ENCODE measurements at regions not wholly inside any gene's neighbourhood (a gene's known extent, or its start where the extent isn't known, plus 50 kb on each side); places are given as distances from the start of the nearest gene placed in this dataset.
A peak's percentile ranks its signal among the peaks of the same experiment; 100 is the strongest.
"Not testable (repeated sequence)": the region's sequence is repeated elsewhere in the genome, so short reads cannot be mapped to it uniquely, and the experiment has no call there.

DNA sequence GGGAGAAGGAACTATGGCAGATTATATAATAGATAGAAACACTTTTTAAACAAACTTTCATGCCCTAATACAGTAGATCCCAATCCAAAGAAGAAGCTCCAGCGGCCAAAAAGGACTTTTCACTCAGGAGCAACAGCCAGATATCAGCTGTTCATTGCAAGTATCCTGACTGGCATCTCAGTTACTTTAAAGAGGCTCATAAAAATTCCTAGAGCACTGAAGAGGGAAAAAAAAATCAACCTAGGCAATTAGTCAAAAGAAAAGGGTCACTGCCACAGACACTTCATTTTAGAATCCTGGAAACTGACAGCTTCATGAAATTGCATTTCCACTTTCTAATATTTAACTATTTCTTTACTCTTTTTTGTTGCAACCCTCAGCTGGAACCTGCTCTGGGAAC lies 170.6 kb upstream of the SOX6 start:
- DNase-seq: no peak

DNA sequence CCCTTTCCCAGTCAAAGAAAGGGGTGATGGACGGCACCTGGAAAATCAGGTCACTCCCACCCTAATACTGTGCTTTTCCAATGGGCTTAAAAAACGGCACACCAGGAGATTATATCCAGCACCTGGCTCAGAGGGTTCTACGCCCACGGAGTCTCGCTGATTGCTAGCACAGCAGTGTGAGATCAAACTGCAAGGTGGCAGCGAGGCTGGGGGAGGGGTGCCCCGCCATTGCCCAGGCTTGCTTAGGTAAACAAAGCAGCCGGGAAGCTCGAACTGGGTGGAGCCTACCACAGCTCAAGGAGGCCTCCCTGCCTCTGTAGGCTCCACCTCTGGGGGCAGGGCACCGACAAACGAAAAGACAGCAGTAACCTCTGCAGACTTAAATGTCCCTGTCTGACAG lies 164.4 kb upstream of the SOX6 start:
- DNase-seq: not testable (repeated sequence)

DNA sequence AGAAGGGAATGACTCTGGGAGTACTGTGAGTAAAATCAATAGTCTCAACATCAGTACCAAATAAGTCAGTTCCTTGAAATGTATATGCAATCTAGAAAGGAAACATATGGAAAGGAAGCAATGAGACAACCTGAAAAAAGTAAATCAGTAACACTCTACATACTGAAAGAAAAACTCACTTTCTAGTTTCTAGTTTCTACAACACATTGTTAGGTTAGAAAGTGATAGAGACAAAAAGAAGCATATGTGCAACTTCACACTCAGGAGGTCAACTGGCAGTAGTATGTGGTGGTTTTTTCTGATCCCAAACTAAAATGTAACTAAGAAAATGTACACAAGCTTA lies 156.5 kb upstream of the SOX6 start:
- DNase-seq: peak; percentile 46

DNA sequence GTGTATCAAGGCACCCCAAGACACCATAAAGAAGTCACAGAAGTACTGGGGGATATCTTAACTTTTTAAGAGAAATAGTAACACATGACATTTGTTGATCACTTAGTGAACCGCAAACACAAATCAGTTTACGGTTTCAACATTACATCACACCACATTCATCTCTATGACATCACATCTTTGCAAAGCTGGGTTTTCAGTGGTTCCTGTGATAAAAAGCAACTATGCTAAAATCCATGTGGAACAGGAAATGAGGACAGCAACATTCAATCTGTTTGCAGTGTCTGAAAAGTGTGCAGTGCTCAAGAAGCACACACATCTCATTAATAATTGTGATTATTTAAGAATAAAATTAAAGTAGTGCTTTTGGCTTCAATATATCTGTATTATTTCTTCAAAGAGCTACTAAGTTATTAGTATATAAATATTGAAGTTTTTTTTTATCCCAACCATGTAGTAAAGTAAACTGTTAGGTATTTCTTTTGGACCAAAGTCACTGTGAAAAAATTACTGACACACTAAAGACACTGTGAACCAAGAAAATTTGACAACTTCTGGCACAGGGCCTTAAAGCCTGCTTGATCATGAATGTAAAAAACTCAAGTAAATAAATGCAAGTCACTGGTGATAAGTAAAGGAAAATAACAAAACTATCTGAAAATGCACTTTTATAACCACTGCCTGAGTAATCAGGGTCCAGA lies 156.0 kb upstream of the SOX6 start:
- DNase-seq: no peak

DNA sequence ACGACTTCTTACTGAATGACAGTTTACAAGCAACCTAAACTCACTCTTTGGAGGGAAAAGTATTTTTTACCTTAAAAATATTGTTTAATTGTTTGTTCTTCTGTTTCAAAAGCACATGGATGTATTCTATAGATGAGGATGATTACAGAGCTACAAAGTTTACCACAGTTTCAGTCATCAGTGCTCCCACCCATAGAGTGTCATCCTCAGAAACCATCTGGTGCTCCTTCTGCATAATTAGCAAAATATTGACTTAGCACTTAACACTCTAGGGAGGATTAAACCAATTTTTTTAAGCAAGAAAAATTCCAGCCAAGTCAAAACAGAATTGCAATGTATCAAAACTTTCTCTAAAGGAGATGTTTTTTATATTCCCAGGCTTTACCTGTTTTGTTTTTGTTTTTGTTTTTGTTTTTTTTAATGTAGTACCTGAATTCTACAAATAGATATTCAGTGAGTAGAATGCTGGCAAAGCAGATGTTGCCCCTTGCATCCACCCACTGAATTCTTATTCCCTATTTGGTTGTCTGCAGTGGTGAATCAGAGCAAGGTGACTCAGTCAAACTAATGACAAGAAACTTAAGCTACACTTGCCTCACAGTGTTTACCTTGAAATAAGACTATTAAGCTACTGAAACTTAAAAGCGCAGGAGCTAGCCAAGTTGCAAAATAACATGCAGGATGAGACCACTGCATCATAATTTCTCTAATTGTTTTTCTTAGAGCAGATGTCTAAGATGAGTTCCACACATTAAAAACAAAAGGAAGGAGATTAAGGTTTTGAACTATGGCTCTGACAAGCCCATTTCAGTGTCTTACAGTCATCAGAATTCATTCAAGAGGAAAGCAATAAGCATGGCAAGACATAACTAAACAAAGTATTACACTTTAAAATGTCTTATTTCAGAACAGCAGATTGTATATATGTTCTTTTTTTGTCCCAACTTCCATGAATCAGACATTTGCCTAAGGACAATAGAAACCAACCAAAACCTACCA lies 155.1 kb upstream of the SOX6 start:
- DNase-seq: no peak

DNA sequence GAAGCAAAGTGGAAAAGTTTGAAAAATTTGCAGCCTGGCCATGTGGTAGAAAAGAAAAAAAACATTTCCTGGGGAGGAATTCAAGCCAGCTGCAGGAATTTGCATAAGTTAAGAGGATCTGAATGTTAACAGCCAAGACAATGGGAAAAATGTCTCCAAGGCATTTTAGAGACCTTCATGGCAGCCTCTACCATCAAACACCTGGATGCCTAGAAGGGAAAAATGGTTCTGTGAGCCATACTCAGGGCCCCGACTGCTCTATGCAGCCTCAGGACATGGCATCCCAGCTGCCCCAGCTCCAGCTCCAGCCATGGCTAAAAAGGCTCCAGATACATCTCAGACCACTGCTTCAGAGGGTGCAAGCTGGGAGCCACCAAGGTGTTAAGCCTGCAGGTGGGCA lies 149.1 kb upstream of the SOX6 start:
- no peak for DNase-seq

DNA sequence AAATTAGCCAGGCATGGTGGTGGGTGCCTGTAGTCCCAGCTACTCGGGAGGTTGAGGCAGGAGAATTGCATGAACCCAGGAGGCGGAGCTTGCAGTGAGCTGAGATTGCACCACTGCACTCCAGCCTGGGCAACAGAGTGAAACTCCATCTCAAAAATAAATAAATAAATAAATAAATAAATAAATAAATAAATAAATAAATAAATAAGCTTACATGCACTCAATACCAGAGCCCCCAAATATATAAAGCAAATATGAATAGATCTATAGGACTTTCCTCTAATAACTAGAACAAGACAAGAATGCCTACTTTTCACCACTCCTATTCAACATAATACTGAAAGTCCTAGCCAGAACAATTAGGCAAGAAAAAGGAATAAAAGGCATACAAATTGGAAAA lies 147.5 kb upstream of the SOX6 start:
- not testable (repeated sequence) for DNase-seq

DNA sequence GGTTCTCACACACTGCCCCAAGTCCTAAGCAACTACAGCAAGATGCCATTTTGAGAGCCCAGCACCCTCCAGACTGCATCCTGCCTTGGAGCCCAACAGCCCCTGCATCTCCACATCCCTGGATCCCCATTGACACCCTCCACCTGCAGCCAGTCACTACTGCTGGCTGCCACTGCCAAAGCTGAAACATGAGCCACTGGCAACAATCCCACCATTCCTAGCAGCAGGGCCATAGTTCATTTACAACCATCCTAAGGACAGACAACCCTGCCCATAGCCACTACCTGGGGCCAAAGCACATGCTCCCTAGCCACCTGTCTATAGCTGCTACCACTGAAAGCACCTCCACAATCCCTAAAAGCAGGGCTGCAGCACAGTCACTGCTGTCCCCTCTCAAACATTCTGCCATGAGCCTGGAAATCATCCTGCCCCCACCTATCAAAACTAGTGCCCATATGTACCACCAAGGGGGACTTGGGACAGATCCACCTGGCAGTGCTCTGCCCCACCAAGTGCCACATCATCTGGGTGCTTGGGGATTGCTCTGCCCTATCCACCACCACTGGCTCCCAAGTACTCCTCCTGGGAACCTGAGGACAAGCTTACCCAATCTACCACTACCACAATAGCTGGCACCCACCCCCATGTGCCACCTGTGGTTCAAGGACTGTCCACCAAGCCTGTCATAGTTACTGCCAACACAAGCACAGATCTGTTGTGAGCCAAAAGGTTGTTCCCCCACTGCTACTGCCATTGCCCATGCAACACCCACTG lies 138.8 kb upstream of the SOX6 start:
- DNase-seq: no peak

DNA sequence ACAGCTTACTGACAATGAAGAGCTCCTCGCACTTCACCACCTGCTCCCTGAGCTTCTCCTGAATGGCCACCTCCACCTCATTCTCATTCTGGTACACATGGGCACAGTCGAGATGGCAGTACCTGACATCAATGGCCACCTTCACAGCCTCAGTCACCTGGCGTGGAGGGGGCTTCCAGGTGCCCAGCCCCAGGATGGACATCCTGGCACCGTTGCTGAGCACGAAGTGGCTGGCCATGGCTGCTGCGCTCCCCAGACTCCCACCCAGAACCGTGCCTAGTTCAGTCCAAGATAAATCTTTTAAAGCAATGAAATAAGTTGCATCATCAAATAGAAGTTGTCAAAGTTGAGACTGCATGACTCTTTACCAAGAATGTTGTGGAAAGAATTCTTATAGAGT lies 128.1 kb upstream of the SOX6 start:
- no peak for DNase-seq

DNA sequence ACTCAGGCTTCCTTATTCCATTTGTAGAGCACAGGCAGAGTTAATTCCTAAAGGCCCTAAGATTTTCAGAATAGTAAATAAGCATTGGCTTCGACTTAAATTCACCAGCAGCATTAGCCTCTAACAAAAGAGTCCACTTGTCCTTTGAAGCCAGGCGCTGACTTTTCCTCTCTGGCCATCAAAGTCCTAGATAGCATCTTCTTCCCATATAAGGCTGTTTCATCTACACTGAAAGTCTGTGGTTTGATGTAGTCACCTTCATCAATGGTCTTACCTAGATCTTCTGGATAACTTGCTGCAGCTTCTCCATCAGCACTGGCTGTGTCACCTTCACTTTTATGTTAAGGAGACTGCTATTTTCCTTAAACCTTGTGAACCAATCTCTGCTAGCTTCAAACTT lies 118.3 kb upstream of the SOX6 start:
- DNase-seq: no peak

DNA sequence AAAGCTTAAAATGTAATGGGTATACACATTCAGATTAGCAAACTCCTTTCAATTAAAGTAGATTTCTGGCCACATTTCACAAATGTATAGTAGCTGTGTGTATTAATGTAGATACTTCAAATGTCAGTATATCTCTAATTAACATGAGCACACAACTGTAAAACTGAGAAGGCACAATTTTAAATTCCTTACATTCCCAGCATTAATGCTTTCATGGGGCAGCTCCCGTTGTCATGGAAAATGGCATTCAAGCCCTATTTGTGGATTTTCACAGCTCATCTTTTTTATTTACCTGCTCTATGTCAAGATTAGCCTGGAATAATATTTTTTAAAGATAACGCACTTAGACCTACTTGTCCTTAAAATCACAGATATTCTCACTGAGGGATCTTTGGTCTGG lies 113.6 kb upstream of the SOX6 start:
- no peak for DNase-seq

DNA sequence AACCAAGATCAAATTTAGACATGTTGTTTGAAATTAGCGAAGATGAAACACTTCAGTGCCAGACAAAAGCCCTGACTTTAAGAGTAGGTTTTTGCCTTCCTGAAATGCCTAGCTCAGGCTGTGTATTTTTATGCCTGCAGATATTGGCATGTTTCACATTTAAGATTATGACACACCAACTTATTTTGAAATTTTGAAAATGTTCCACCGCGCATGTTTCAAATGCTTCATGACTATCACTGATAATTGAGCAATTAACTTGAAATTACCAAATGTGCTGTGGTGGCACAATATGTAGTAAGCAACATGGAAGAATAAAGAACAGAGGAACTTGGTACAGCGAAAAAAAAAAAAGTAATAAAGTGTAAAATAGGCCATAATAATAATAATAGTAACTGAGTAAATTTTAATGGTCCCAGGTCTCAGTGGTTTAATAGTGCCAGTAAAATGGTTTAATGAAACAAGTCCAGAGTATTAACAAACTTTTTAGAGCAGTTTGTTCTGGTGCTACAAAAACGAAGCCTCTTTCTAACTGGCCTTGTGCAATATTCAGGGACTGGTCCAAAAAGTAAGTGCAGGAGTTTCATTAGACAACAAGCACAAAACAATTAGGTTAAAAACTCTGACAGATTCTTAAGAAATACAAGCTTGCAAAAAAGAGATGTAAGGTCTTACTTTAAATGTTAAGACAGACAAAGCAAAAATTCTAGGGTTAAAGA lies 112.5 kb upstream of the SOX6 start:
- no peak for DNase-seq

DNA sequence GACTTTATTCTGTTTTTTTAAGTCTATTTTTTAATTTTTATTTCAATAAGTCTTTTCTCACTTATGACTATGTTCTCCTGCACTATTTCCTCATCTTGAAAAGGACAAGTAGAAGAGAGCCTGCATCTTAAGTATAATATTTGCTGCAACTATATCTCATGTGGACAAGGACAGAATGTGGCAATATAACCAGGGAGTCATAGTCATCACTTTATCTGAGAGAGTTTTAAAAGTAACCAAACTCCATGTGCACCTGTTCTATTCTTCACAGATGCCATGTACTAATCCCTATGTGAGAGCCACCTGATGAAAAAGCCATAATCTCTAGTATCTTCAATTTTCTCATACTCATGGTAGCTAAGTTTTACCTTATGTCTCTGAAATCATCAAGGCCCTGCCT lies 104.2 kb upstream of the SOX6 start:
- no peak for DNase-seq

DNA sequence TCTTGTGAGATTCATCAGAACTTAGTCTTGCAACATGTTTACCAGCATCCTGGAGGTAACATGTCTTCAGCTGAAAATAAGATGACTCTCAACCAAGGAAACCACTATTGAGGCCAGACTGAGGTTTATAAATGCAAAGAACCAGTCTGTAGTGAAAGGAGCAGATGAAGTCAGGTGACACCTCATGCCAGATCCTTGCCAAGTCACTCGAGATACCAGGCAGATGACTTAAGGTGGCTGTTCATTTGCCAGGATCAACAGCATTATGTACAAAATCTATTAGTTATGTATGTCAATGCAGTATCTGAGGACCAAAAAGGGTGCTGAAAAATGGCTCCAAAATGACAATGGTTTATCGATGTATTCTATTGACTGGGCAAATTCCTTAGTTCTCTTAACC lies 100.0 kb upstream of the SOX6 start:
- DNase-seq: no peak

DNA sequence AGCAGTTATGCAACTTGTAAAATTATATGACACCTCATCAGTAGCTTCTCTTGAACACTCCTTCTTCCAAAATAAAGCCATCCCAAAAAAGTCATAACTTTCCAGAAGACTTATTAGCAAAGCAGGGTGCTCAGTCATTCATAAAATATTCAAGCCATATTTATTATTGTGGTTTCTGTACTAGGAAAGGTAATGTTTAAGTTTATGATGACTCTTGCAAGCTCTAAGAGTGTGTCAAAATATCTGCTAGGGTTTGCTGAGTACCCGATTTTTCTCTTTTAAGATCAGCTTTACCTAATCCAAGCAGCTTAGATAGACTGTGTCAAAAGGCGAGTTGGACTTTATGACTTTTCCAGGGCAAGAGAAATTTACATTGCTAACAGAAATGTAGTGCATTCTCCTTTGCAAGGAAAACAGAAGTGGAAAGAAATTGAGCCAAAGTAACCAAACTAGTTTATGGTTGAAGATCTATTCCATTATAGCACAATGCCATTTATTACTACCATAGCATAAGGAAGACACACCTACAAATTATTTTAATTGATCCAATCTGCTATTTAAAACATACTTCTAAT lies 98.0 kb upstream of the SOX6 start:
- DNase-seq: no peak

DNA sequence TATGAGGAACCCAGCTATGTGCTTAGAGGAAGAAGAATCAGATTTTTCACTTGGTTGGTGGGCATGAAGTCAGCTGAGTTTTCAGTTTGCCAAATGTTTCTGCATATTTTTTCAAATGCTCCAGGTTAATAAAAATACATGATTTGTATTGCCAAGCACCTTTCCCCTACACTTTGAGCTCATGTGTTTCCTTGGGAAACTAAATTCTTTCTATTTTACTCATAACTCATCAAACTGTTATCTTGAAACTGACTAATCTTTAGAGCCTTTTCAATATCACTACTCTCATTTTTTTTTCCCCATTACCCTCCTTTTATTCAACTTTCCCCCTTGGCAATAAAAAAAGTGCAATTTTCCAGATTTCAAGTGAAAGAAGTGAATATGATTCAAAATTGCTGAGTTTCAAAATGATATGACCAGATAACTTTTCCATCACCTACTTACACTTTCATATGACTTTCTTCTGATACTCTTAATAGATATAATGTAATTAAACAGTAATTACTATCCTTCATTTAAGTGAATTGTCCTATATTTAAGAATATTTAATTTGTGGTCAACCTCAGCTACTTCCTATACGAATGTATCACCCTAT lies 91.9 kb upstream of the SOX6 start:
- DNase-seq: no peak

DNA sequence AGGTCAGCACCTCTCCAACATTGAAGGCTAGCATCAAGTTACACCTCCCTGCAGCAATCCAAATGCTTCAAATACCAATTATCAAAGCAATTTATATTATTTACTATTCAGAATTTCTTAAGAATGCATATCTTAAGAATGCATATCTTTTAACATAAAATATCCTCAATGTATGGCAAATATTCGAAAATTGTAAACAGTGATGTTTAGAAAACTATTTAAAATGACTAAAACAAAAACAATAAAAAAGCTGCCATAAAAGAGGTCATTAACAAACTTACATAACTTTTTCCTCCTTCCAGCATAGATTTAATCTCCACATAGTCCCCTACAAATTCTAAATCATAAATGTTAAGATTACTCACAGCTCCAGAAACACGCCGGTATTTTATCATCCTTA lies 85.1 kb upstream of the SOX6 start:
- no peak for DNase-seq

DNA sequence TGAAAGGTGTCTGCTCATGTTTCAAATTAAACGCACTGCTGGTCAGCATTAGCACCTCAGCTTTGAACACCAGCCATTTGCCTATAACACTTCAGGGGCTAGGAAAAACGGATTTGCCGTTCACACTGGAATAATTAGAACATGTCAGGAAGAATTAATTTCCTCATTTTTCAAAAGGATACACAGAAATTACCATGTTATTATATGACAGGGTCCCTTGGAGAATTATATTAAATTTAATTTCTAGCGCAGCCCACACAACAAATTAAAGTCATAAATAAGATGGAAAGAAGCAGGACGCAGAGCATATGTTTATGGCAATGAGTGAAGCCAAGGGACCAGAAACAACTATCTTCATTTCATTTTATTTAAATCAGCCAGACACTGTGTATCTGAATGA lies 83.8 kb upstream of the SOX6 start:
- DNase-seq: no peak

DNA sequence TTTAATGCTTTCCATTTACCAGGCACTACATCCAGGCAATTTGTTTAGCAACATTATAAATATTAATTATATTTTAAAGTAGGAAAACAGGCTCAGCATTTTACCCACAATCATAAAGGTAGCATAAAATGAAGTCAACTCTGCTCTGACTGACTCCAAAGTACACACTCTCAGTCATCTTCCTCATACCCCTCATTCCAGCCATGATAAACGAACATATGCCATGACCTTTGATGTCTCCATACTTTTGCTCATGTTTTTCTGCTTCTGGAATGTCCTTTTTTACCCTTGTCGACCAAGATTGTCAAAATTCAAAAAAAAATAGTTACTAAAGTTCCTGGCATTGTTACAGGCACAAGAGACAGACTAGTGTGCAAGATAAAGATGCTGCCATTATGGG lies 77.7 kb upstream of the SOX6 start:
- no peak for DNase-seq

DNA sequence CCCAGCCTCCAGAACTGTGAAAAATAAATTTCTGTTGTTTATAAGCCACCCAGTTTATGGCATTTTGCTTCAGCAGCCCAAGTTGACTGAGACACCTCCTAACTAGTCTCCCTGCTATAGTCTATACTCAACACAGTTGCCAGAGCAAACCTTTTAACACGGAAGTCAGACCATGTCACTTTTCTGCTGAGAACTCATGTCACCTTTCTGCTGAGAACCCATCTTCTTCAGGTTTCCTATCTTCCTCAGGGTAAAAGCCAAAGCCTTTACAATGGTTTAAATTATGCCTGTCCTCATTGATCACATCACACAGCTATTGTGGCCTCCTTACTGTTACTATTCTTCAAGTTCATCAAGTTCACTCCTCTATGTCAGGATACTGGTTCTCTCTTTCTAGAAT lies 74.3 kb upstream of the SOX6 start:
- no peak for DNase-seq

DNA sequence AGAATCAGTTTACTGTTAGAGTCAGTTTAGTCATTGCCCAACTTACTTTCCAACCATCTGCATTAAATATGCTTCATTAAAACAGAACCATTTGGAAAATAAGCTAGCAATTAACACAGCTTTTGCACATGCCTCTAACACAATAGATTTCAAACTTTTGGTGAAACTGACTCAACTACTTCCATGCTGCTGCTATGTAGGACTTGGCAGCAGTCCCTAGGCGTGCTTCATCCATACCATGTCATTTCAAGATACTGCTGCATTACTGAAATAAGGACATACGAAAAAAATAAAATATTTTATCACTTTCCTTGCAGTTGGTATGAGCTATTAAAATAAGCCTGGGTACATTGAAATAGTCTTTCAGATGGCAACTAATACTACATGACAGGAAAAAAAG lies 65.5 kb upstream of the SOX6 start:
- DNase-seq: no peak

DNA sequence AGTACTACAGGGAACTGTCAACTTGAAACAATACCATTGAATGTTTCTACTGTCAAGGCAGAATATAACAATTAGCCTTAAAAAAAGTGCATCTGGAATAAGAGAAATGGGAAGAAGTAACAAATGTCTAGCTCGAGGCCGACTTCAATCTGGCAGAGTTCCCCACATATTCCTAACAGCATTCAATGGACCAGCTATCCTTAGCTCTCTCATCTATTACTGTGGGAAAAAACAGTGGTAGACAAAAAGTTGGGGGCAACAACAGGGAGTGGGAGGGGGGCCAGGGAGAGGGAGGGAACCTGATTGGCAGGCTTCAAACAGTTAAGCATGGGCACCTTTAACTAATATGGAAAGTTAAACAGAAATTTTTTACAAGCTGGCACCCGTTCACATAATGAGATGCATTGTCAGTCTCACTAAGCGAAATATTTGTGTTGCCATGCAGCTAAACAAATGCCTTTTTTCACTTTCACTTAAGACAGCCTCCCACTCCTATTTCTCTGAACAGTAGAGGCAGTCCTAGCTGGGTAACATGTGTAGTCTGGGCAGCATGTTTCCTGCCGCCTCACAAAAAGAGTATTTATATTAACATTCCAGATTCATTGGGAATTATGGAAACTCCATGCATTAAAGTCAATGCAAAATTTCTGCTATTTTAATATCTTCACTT lies 62.2 kb upstream of the SOX6 start:
- no peak for DNase-seq

All from activated CD4-positive, alpha-beta T cell treated with anti-CD3 and anti-CD28 coated beads, Interleukin-10, Interleukin-2, amounts not matched to agents 100 ng/mL and 50 ng/mL, durations not matched to agents 16 hours and 8 hours (primary cell).